GM12878 (cell line): ENCODE measurements at regions not wholly inside any gene's neighbourhood (a gene's known extent, or its start where the extent isn't known, plus 50 kb on each side); places are given as distances from the start of the nearest gene placed in this dataset.

Experiments used
- ATAC-seq: fragments of 200-7000 bp; cut with Tn5 transposase; 3 replicates; pipeline ENCODE4 v1.9.1; 2020; ENCODE audit warnings: mild to moderate bottlenecking, moderate library complexity
- BruUV-seq: library from RNA; stranded (reverse); fragments of 400-500 nt; replicated peaks from 2 replicates; lab custom pipeline; 2021; lab: Mats Ljungman, UMichigan
- CTCF ChIA-PET: fragments of 300-600 bp; sonication (Branson Sonifier 250); formaldehyde crosslinking; extraction: SDS; loops from one replicate; lab custom pipeline; 2021; ENCODE audit warnings: inconsistent platforms; lab: Yijun Ruan, JAX
- POLR2A ChIA-PET: fragments of 350-600 bp; formaldehyde crosslinking; extraction: SDS; loops from one replicate; lab custom pipeline; 2021; ENCODE audit warnings: inconsistent platforms; lab: Charles Lee
- RAD21 ChIA-PET: fragments of 300-600 bp; sonication (Branson Sonifier 250); formaldehyde crosslinking; loops from one replicate; lab custom pipeline; 2023; ENCODE audit warnings: antibody characterized with exemption; ENCODE audit not compliant: unreplicated experiment; lab: Charles Lee
- SMC1A ChIA-PET: fragments of 300-600 bp; sonication (Branson Sonifier 250); formaldehyde crosslinking; loops from one replicate; lab custom pipeline; 2023; ENCODE audit not compliant: unreplicated experiment, uncharacterized antibody; lab: Charles Lee
- DNase-seq: peaks from one replicate; pipeline ENCODE4 v3.0.0-alpha.2; 2011; ENCODE audit warnings: low read depth, low spot score
- FAIRE-seq: peaks from 3 replicates; lab custom pipeline; 2011; peaks lifted over from hg19 to GRCh38; lab: Jason Lieb, UNC
- H2AFZ ChIP-seq: 2 replicates; pipeline ENCODE4 v1.6.0; 2011; ENCODE audit warnings: low read depth, low read length, control low read depth; ENCODE audit not compliant: control insufficient read depth
- H3K27ac ChIP-seq: 2 replicates; pipeline ENCODE4 v1.5.1; 2011; ENCODE audit warnings: control low read depth; ENCODE audit not compliant: control insufficient read depth, insufficient read depth
- H3K27me3 ChIP-seq, 2 experiments: replicated peaks in 1 of 2; 2 replicates each; pipeline versions ENCODE4 v1.6.0 to v1.6.1; 2011; ENCODE audit warnings: low read length in 1 of 2; ENCODE audit not compliant: control insufficient read depth in 2 of 2, insufficient read depth in 2 of 2
- H3K36me3 ChIP-seq, 2 experiments: 2 replicates each; pipeline ENCODE4 v1.5.1; 2011; ENCODE audit warnings: low read length in 1 of 2; ENCODE audit not compliant: control insufficient read depth in 2 of 2, insufficient read depth in 2 of 2
- H3K4me1 ChIP-seq: 2 replicates; pipeline ENCODE4 v1.6.1; 2011; ENCODE audit warnings: mild to moderate bottlenecking, low read length, moderate library complexity, mixed read lengths; ENCODE audit not compliant: control insufficient read depth, insufficient read depth
- H3K4me2 ChIP-seq: 2 replicates; pipeline ENCODE4 v1.6.0; 2011; ENCODE audit warnings: control low read depth; ENCODE audit not compliant: control insufficient read depth, insufficient read depth
- H3K4me3 ChIP-seq: fragments of 200-600 bp; sonication (generic); 2 replicates; pipeline ENCODE4 v1.5.1; 2016
- H3K79me2 ChIP-seq: 2 replicates; pipeline ENCODE4 v1.6.0; 2011; ENCODE audit warnings: low read length; ENCODE audit not compliant: control insufficient read depth, insufficient read depth
- H3K9ac ChIP-seq: 2 replicates; pipeline ENCODE4 v1.8.0; 2011; ENCODE audit warnings: low read length, control low read depth, mixed read lengths; ENCODE audit not compliant: control insufficient read depth, insufficient read depth
- H3K9me3 ChIP-seq: replicated peaks from 3 replicates; pipeline ENCODE4 v1.5.1; 2011; ENCODE audit warnings: mild to moderate bottlenecking, low read length; ENCODE audit not compliant: control insufficient read depth, insufficient read depth
- H4K20me1 ChIP-seq: 2 replicates; pipeline ENCODE4 v1.6.0; 2011; ENCODE audit not compliant: control insufficient read depth, insufficient read depth
- BCL11A ChIP-seq: IDR thresholded peaks from 2 replicates; pipeline ENCODE4 v1.6.1; 2011; ENCODE audit warnings: low read depth, low read length
- HDAC2 ChIP-seq: fragments of 200-600 bp; sonication (generic); IDR thresholded peaks from 2 replicates; pipeline ENCODE4 v1.6.1; 2017
- HDGF ChIP-seq: fragments of 450-650 bp; IDR thresholded peaks from 2 replicates; pipeline ENCODE4 v1.6.1; 2016; ENCODE audit warnings: antibody characterized with exemption
- NFXL1 ChIP-seq: fragments of 450-650 bp; IDR thresholded peaks from 2 replicates; pipeline ENCODE4 v1.6.1; 2017; ENCODE audit warnings: antibody characterized with exemption, mild to moderate bottlenecking, borderline replicate concordance
- NR2C1 ChIP-seq: fragments of 450-650 bp; IDR thresholded peaks from 2 replicates; pipeline ENCODE4 v1.6.1; 2017; ENCODE audit warnings: antibody characterized with exemption, mild to moderate bottlenecking, moderate library complexity
- NR2F1 ChIP-seq: fragments of 450-650 bp; conservative IDR thresholded peaks from 2 replicates; pipeline ENCODE4 v1.6.1; 2017; ENCODE audit warnings: mild to moderate bottlenecking
- RB1 ChIP-seq: fragments of 450-650 bp; formaldehyde crosslinking; IDR thresholded peaks from 2 replicates; pipeline ENCODE4 v1.6.1; 2017; ENCODE audit warnings: mild to moderate bottlenecking, borderline replicate concordance
- RFX5 ChIP-seq: IDR thresholded peaks from 2 replicates; pipeline ENCODE4 v1.6.1; 2011; ENCODE audit warnings: low read depth, low read length, improper control_type of control experiment
- STAT3 ChIP-seq: IDR thresholded peaks from 2 replicates; pipeline ENCODE4 v1.6.1; 2011; ENCODE audit warnings: low read depth, low read length, improper control_type of control experiment
- TCF12 ChIP-seq: IDR thresholded peaks from 2 replicates; pipeline ENCODE4 v1.6.1; 2011; ENCODE audit warnings: low read depth, mild to moderate bottlenecking, low read length
- ZNF217 ChIP-seq: fragments of 450-650 bp; IDR thresholded peaks from 2 replicates; pipeline ENCODE4 v1.6.1; 2017; ENCODE audit warnings: antibody characterized with exemption, mild to moderate bottlenecking
- WGBS: methylation state at CpG from one replicate; pipeline ENCODE4 v1.1.6; 2016; ENCODE audit warnings: low lambda C conversion rate; ENCODE audit not compliant: insufficient replicate concordance, insufficient coverage; ENCODE audit errors: missing lambda C conversion rate; 5-methylcytosine and 5-hydroxymethylcytosine counted together
- in situ Hi-C: fragments of 300-500 bp; cut with MboI; formaldehyde crosslinking; loops from 9 replicates; pipeline ENCODE4 v1.14.3; 2018; ENCODE audit warnings: mixed read lengths
- intact Hi-C: fragments of 100-400 bp; cut with micrococcal nuclease; formaldehyde crosslinking; loops from one replicate; pipeline ENCODE4 v1.14.2; 2022; ENCODE audit not compliant: unreplicated experiment
- TF ChIP-seq, protein P1 (sequence below): fragments of 450-650 bp; IDR thresholded peaks from 2 replicates; pipeline ENCODE4 v1.6.1; 2016; ENCODE audit warnings: mild to moderate bottlenecking
- TF ChIP-seq, protein P2 (sequence below): IDR thresholded peaks from 2 replicates; pipeline ENCODE4 v1.6.1; 2011; ENCODE audit warnings: borderline replicate concordance, low read depth, mild to moderate bottlenecking, moderate library complexity, mixed read lengths, low read length; ENCODE audit not compliant: insufficient read depth; ENCODE audit errors: extremely low read length
- TF ChIP-seq, protein P3 (sequence below): IDR thresholded peaks from 2 replicates; pipeline ENCODE4 v1.6.1; 2011; ENCODE audit warnings: low read depth, low read length, improper control_type of control experiment, borderline replicate concordance
- TF ChIP-seq, protein P4 (sequence below): IDR thresholded peaks from 2 replicates; pipeline ENCODE4 v1.6.1; 2012; ENCODE audit warnings: low read depth, low read length, improper control_type of control experiment
- TF ChIP-seq, protein P5 (sequence below): fragments of 450-650 bp; IDR thresholded peaks from 2 replicates; pipeline ENCODE4 v1.6.1; 2017; ENCODE audit warnings: mild to moderate bottlenecking, moderate library complexity

DNA sequence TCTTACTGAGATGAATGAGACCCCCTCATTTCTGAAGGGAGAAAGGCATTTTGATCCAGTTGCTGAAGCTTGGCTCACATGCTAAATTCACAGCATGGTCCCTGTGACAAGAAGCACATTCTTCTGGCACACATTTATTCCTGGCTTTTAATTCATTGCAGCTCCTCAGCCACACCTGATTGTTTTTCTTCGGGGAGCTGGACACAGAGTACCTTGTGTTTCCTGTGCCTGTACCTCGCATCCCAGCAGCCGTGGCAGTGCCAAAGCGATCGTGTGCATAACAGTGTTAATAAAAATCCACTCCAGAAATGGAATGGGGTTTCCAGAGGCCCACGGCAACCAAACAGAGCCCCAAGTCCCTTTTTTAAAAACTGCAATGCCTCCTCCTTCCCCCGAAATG is 615.3 kb upstream of the MGMT start:
- Histone ChIP-seq H3K4me3 (no peak overlapping the region), H3K9me3 (no peaks in the 10 kb centered on the region), H4K20me1 (no peaks in the 10 kb centered on the region), H3K27me3 (peaks cover 0 to 3% of the 10 kb centered on the region in 2 experiments; a peak in 1 of 4 replicates), H3K27ac (no peak overlapping the region), H3K4me1 (no peaks in the 10 kb centered on the region), H3K36me3 (no peaks in the 10 kb centered on the region), H3K4me2 (no peak overlapping the region), H3K9ac (no peak overlapping the region), H3K79me2 (no peaks in the 10 kb centered on the region), H2AFZ (no peak overlapping the region)
- RAD21 ChIA-PET = no interaction called here
- no TSS peak for BruUV-seq
- no peak for FAIRE-seq
- POLR2A ChIA-PET = no interaction called here
- SMC1A ChIA-PET = no interaction called here
- in situ Hi-C loops (no loop called here), intact Hi-C loops (loop anchor here (10.0 kb wide), 1 partner anchor 587 kb away; no protein-coding TSS in a partner anchor)
- 4% methylated on average over 7 of the region's 7 CpGs for WGBS
- no peak for DNase-seq
- ATAC-seq = no peak
- CTCF ChIA-PET = no interaction called here
- no peak for TF ChIP-seq TCF12
- TF ChIP-seq HDGF = no peak
- TF ChIP-seq HDAC2 = no peak
- no peak for TF ChIP-seq STAT3
- TF ChIP-seq, protein P1, sequence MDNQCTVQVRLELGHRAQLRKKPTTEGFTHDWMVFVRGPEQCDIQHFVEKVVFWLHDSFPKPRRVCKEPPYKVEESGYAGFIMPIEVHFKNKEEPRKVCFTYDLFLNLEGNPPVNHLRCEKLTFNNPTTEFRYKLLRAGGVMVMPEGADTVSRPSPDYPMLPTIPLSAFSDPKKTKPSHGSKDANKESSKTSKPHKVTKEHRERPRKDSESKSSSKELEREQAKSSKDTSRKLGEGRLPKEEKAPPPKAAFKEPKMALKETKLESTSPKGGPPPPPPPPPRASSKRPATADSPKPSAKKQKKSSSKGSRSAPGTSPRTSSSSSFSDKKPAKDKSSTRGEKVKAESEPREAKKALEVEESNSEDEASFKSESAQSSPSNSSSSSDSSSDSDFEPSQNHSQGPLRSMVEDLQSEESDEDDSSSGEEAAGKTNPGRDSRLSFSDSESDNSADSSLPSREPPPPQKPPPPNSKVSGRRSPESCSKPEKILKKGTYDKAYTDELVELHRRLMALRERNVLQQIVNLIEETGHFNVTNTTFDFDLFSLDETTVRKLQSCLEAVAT = no peak
- no peak for TF ChIP-seq ZNF217
- TF ChIP-seq NFXL1 = no peak
- TF ChIP-seq BCL11A = no peak
- TF ChIP-seq, protein P2, sequence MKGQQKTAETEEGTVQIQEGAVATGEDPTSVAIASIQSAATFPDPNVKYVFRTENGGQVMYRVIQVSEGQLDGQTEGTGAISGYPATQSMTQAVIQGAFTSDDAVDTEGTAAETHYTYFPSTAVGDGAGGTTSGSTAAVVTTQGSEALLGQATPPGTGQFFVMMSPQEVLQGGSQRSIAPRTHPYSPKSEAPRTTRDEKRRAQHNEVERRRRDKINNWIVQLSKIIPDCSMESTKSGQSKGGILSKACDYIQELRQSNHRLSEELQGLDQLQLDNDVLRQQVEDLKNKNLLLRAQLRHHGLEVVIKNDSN = no peak
- no peak for TF ChIP-seq RB1
- TF ChIP-seq, protein P3, sequence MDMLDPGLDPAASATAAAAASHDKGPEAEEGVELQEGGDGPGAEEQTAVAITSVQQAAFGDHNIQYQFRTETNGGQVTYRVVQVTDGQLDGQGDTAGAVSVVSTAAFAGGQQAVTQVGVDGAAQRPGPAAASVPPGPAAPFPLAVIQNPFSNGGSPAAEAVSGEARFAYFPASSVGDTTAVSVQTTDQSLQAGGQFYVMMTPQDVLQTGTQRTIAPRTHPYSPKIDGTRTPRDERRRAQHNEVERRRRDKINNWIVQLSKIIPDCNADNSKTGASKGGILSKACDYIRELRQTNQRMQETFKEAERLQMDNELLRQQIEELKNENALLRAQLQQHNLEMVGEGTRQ = no peak
- TF ChIP-seq RFX5 = no peak
- TF ChIP-seq, protein P4, sequence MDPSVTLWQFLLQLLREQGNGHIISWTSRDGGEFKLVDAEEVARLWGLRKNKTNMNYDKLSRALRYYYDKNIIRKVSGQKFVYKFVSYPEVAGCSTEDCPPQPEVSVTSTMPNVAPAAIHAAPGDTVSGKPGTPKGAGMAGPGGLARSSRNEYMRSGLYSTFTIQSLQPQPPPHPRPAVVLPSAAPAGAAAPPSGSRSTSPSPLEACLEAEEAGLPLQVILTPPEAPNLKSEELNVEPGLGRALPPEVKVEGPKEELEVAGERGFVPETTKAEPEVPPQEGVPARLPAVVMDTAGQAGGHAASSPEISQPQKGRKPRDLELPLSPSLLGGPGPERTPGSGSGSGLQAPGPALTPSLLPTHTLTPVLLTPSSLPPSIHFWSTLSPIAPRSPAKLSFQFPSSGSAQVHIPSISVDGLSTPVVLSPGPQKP = no peak
- TF ChIP-seq NR2F1 = no peak
- no peak for TF ChIP-seq NR2C1
- TF ChIP-seq, protein P5, sequence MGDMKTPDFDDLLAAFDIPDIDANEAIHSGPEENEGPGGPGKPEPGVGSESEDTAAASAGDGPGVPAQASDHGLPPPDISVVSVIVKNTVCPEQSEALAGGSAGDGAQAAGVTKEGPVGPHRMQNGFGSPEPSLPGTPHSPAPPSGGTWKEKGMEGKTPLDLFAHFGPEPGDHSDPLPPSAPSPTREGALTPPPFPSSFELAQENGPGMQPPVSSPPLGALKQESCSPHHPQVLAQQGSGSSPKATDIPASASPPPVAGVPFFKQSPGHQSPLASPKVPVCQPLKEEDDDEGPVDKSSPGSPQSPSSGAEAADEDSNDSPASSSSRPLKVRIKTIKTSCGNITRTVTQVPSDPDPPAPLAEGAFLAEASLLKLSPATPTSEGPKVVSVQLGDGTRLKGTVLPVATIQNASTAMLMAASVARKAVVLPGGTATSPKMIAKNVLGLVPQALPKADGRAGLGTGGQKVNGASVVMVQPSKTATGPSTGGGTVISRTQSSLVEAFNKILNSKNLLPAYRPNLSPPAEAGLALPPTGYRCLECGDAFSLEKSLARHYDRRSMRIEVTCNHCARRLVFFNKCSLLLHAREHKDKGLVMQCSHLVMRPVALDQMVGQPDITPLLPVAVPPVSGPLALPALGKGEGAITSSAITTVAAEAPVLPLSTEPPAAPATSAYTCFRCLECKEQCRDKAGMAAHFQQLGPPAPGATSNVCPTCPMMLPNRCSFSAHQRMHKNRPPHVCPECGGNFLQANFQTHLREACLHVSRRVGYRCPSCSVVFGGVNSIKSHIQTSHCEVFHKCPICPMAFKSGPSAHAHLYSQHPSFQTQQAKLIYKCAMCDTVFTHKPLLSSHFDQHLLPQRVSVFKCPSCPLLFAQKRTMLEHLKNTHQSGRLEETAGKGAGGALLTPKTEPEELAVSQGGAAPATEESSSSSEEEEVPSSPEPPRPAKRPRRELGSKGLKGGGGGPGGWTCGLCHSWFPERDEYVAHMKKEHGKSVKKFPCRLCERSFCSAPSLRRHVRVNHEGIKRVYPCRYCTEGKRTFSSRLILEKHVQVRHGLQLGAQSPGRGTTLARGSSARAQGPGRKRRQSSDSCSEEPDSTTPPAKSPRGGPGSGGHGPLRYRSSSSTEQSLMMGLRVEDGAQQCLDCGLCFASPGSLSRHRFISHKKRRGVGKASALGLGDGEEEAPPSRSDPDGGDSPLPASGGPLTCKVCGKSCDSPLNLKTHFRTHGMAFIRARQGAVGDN = no peak
